HG03175 (cell line): ENCODE measurements at regions not wholly inside any gene's neighbourhood (a gene's known extent, or its start where the extent isn't known, plus 50 kb on each side); places are given as distances from the start of the nearest gene placed in this dataset.

Experiments
- ATAC-seq: cut with Tn5 transposase; IDR thresholded peaks from one replicate; pipeline ENCODE4 v1.9.1; 2021; ENCODE audit warnings: mild to moderate bottlenecking, moderate library complexity; ENCODE audit not compliant: unreplicated experiment

DNA sequence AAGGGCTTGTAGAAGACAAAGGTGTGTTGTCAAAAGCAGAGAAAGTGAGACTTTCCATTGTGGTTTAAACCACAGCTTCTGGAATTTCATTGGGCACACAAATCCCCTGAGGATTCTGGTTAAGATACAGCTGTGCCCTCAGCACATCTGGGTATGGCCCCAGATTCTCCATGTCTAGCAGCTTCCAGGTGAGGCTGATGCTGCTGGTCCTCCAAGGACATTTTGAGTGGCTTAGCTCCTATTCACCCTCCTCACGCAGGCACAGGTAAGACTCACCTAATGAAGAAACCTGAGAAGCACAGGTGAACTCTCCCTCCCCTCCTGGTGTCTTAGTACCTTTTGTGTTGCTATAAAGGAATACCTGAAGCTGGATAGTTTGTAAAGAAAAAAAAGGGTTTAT lies 88.9 kb upstream of the IGLL5 start:
- no peak for ATAC-seq

DNA sequence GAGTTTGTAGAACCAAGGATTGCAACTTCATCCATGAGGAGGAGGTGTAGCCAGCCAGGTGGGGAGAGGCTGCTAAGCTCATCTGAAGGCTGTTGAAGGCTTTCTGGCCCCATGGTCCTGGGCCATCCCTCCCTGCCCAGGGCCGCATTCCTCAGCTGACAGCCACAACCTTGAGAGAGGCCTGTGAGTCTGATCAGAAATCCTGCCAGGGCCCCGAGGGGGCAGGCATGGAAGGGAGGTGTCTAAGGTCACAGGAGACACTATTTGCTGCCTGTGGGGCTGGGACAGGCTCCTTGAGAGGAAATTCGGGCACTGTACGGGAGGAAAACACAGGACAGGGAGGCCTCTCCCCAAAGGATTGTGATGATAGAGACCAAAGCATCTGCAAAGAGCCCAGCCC lies 88.1 kb upstream of the IGLL5 start:
- no peak for ATAC-seq

DNA sequence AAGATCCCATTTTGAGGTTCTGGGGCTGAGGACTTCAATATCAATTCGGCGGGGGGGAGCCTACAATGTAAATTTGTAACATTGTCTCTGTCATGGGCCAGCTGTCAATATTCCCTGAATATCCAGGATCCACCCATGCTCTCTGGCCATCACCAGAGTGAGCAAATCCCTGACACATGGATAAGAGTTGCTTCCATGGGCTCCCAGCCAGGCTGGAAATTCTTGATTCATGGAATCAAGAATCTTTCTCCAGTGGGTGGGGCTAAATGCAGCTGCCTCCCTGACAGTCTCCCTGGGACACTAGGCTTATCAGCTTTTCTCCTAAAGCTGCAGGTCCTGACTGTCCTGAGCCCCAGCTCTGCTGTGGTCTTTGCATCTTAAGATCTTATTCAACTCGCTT lies 86.9 kb upstream of the IGLL5 start:
- no peak for ATAC-seq

DNA sequence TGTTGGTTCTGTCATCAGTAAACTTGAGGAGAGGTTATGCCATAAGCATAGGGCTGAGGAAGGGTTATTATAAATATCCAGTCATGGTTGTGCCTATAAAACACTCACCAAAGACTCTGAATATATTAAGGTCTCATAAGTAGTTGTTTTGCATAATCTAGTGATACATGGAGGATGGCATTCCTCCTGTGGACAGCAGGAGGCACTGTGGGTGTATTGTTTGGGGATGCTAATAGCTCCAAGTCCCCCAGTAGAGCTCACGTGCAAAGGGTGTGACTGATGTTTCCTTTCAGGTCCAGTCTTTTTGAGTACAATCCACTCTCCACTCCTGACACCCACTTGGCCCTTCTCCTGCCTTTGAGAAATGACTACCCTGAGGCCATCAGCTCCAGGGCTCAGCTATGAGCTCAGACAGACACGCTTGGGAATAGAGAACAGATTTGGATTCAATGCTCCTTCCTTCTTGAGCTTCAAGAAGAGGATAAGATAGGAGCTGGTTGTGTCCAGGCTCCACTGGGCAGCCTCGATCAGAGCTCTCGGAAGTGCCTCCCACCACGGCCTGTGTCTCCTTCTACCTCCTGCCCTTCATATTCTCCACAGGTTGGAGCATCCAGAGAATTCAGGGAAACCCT lies 85.2 kb upstream of the IGLL5 start:
- no peak for ATAC-seq

DNA sequence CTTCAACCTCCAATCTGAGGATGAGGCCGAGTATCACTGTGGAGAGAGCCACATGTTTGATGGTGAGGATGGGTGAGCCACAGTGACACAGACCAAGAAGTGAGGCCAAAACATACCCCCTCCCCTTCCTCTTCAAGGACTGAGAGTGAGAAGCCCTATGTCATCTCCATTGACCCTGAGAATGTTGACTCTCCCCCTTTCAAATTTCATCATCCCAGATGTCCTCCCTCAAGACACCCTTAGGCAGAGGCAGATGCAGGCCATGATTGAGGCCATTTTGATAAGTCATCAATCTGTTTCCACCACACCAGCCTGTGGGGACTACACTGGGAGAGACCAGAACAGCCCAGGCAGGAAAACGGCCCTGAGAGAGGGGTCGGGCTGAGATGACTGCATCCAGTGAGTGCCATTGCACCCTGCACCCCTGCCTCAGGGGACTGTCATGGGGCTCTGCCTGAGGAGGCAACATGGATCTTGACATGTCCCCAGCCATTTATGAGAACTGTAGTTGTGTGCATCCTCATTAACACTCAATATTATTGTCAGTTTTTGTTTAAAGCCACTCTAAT lies 84.2 kb upstream of the IGLL5 start:
- no peak for ATAC-seq

DNA sequence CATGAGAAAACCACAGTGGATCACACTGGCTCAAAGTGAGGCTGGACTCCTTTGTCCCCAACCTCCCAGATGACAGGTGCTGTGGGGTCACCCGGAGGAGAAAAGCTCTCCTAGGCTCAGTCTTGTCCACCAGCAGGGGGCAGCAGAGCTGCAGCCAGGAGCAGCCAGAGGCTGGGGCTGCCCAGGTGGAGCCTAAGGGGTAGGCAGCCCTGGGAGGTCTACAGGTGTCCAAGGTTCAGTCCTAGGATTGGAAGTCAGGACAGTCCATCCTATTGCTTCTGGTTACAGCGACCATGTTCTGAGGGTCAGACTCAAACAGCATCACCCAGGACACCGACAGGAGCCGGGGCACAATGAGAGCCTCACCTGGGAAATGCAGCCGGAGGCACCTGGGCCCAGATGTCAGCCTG lies 77.6 kb upstream of the IGLL5 start:
- ATAC-seq = no peak

DNA sequence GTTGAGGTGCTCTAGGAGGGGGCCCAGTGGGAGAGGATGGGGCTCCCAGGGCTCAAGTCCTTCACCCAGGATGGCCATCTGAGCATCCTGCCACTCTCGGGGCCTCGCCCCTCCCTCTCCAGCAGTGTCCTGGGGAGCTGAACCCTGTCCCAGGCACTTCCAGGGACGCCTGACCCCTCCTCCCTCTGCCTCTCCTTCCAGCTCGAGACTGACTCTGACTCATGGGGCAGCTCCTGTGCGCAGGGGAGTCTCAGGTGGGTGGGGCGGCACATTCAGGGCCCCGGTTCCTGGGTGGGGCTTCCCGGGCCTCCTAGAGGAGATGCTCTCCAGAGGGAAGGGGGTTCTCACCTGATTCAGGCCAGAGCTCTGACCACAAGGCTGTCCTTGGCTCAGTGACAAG lies 77.1 kb upstream of the IGLL5 start:
- ATAC-seq = no peak

DNA sequence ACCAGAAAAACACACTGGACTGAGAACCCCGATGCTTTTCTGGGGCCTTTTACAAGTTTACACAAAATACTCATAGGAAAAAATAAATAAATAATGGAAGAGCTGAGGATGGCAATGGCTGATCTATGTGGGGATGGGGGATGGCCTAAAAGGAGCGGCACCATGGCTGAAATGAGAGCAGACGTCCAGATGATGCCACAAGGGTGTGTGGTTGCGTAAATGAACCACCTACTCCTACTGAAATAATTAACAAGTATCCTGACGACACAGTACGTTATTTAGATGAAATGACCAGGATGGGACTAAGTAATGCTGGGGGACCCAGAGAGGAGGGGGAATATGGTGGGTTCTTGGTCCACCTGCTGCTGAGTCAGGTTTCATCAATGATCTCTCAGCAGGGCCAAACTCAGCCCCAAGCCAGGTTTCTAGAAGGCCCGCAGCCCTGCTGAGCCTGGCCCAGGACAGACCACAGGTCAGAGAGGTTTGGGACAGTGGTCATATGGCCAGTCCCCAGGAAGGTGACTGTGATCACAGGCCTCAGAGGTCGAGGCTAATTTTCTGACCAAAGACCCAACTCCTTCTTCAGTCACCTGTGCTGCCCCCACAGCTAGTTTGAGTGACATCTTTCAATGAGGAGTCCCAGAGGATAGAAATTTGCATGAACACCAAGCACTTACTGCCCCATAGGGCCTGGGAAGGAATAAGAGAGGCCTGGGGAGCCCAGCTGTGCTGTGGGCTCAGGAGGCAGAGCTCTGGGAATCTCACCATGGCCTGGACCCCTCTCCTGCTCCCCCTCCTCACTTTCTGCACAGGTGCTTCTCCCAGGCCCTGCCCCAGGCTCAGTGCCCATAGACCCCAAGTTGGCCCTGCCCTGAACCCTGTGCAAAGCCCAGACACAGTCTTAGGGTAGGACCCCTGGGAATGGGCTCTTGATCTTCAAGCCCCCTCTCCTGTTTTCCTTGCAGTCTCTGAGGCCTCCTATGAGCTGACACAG lies 76.3 kb upstream of the IGLL5 start:
- no peak for ATAC-seq

DNA sequence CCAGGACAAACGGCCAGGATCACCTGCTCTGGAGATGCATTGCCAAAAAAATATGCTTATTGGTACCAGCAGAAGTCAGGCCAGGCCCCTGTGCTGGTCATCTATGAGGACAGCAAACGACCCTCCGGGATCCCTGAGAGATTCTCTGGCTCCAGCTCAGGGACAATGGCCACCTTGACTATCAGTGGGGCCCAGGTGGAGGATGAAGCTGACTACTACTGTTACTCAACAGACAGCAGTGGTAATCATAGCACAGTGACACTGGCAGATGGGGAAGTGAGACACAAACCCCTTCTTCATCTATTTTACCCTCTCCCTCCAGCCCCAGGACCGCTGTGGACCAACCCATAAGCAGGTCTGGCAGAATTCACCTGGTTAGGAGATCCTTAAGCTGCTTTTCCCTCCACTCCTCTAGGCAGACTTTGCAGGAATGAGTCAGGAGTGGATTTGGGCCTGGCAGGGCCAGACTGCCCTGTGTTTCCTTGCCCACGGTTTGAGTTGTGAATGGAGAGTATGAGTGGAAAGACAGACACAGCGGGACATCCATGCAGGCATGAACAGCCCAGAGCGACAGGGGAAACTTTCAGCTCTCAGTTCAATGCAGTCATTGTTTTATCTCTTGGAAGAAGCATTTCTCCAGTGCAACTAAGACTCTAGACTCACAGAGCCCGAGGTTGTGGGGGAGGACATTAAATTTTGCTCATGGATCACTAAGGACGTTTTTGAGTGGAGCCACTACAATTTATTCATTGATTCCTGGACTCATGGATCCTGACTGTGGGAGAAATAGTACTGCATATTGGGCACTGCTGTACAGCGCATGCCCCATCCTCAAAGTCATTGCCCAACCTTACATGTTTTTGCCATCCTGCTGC lies 75.3 kb upstream of the IGLL5 start:
- ATAC-seq = no peak

DNA sequence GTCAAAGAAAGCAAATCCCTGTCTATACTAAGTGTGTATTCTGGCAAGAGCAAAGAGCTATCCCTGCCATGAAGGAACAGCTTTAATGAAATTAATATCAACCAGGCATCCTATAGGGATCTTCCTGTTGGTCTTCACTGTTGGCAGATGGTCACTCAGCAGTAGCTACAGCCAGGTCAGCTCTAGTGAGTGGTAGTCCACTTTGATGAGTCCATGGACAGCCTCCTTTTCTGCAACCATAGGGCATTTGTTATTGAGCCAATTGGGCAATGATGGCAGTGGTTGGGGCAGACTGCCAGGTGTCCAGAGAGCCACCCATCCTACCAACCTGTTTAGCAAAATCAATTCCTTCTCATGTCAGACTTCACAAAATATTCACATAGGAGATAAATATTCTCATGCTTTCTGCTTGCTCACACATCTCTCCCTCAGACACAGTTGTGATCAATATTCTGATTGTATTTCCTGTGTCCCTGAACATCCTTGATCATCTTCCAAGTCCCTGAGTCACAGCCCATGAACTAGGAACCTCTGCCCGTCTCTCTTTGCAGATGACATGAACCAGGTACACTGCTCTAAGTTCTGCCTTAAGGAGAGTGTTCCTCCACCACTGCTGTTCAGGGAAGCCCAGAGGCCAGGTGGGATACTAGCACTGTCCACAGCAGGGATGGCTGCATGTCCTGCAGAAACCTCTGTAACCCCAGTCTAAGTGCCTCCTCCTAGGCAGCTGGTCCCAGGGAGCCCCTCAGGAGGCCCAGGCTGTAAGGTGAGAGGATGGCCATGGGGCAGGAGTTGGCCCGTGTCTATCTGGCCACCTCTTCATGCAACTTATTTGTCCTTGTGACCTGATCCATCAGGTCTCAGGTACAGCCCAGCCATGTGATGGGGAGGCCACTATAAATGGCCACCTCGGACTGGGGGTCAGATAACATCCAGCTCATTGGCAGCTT lies 74.2 kb upstream of the IGLL5 start:
- ATAC-seq = no peak

DNA sequence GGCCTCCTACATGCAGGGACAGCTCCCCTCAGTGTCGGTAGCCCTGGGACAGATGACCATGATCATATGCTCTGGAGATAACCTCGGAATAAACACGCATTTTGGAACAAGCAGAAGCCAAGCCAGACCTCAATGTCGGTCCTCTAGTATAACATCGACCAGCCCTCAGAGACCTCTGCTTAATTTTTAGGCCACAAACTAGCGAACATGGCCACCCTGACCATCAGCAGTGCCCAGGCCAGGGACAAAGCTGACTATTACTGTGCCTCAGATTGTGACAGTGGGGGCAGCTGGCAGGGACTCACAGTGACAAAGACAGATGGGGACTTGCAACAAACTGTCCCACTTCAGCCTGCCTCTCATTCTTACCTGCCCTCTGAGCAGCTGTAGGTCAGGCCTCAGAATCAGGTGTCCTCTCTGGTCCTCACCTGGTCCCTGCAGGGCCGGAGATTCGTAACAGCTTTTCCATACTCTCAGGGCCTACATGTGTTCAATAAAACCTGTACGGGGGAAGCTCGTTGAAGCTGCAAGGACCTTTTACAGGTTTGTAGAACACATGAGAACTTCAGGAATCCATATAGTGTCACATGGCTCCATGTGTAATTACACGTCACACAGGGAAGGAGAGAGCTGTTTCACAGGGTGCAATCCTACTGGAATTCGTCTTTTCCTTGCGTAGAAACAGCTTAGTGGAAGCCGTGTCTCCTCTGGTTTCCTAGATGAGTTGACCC lies 72.8 kb upstream of the IGLL5 start:
- no peak for ATAC-seq

DNA sequence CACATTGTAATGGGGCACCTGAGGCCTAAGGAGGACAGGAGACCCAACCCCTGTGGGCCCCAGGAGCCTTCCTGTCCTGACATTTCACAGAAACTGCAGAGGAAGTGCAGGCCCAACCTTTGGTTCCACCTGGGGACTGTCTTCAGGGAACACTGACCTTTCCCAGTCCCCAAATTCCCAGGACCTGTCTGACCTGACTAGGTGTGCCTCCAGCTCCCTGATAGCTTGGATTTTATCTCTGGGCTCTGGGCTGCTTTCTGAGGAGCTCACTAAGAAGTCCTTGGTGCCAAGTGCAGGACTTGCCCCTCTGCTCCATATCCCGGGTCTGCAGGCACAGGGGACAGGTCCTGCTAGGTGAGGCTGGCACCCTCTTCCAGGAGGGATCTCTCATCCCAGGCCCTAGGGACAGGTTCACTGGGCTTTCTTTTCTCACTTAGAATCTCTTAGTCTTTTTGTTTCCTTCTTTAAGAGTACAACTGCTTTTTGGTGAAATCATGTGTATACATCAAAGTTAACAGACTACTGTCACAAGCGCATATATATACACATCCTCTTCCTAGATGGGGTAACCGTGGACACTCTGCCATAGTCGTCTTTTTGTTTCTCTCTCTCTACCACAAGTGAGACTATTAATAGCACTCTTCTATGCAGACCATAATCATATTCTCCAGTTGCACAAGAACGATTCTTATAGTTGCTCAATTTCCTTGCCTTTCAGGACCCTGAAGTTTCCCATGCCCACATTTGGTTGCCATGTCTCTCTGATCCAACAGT lies 72.0 kb upstream of the IGLL5 start:
- no peak for ATAC-seq

DNA sequence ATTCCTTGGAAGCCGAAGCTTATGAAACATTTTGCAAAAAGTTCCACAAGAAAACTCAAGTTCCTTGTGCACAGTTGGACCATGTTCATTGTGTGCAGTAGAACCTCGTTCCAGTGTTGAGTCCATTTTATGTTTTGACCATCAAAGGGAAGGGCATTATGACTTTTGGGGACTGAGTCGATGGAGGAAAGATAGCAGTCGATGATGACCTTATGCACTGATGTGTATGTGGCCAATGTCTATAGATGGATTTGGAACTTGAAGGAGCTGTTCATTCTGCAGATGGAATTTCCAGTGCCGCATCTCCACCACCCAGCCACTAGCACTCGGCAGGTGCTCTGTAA lies 71.5 kb upstream of the IGLL5 start:
- no peak for ATAC-seq

DNA sequence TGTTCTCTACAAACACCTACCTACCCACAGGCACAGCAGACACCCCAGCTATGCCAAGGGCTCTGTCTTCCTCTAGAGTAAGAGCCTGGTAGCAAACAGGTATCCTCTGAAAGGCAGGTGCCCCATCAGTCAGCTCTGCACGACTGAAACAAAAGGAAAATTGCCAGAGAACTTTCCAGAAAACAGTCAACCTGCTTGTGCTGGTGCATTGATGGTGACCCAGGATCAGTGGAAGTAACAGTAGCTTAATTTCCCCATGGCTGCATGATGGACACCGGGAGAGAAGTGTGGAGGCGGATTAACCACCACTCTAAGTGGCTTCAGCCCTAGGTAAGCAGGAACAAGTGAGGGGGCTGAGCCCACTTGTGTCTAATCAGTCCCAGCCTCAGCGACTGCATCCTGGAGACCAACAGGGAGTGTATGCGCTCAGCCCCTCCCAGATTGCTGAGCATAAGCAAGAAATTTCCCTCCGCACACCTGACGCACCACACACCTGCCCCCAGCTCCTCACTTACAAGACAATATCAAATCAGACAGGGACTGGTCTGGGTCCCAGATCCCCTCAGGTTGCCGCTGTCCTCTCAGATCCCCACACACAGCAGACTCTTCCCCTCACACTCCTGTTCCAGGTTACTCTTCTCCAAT lies 70.7 kb upstream of the IGLL5 start:
- ATAC-seq = no peak

DNA sequence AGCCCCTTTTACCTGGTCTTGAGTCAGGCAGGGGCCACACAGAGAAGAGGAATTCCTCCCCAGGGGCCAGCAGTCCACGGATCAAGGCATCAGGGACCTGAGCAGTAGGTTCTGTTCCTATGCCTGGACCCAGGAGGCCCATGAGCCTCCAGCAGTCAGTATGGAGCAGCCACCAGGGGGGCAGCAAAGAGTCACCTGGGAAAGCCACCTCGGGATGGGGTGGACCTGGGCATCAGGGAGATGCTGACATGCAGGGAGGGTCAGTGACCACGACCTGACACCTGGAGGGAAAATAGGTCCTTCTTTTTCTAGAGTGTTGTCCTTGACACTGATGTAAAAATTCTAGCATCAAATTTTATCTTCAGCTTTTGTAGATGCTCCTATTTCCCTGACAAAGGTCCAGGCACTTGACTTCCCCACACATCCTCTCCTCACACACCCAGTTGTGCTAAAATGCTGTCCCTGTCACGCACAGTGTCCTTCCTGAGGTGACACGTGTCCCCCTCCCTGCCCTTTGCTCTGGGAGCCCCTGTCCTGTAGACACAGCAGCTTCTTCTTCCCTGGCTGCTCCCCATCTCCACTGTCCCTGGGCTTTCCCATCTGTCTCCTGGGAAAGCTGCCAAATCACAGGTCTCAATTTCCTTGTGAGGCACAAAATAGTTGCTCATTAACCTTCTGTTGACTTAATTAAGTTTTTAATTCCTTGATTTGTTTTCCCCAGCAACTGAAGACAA lies 70.0 kb upstream of the IGLL5 start:
- ATAC-seq = no peak

DNA sequence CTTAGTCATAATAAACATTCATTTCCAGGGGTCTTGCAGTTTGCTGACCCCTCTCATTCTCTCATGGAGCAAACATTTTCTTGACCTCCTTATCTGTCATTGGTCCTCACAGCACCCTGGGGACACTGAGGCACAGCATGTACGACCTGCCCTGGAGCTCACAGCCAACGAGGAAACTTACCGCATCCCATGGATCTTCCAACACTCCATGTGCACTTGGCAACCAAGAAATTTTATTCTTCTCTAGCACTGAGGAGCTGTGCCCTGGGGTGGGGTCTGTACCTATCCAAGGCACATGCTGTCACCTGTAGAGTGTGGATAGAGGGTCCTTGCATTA lies 69.4 kb upstream of the IGLL5 start:
- no peak for ATAC-seq
